Activated CD4-positive, alpha-beta T cell treated with anti-CD3 and anti-CD28 coated beads, Interleukin-2, amount 10 ng/mL, durations not matched to agents 7 days and 5 days (primary cell): ENCODE measurements at regions not wholly inside any gene's neighbourhood (a gene's known extent, or its start where the extent isn't known, plus 50 kb on each side); places are given as distances from the start of the nearest gene placed in this dataset.
"Not testable (repeated sequence)": the region's sequence is repeated elsewhere in the genome, so short reads cannot be mapped to it uniquely, and the experiment has no call there.

Experiments
- CTCF ChIA-PET: fragments of 350-600 bp; sonication (Branson Sonifier 250); formaldehyde crosslinking; loops from one replicate; lab custom pipeline; 2021; ENCODE audit warnings: antibody characterized with exemption; lab: Charles Lee
- POLR2A ChIA-PET: fragments of 350-600 bp; sonication (Branson Sonifier 250); formaldehyde crosslinking; loops from one replicate; lab custom pipeline; 2021; ENCODE audit warnings: antibody characterized with exemption; lab: Charles Lee
- DNase-seq: peaks from one replicate; pipeline ENCODE4 v3.0.0-alpha.2; 2020
- H3K27ac Mint-ChIP-seq: one replicate; pipeline ENCODE4 v1.8.0; 2021; ENCODE audit warnings: mild to moderate bottlenecking, moderate library complexity, mixed read lengths
- H3K27me3 Mint-ChIP-seq: one replicate; pipeline ENCODE4 v1.8.0; 2021; ENCODE audit warnings: mixed read lengths
- H3K36me3 Mint-ChIP-seq: one replicate; pipeline ENCODE4 v1.8.0; 2021; ENCODE audit warnings: low read depth, mixed read lengths
- H3K4me1 Mint-ChIP-seq: one replicate; pipeline ENCODE4 v1.8.0; 2021; ENCODE audit warnings: mixed read lengths
- H3K4me3 Mint-ChIP-seq: one replicate; pipeline ENCODE4 v1.8.0; 2021; ENCODE audit warnings: mild to moderate bottlenecking, moderate library complexity, mixed read lengths
- H3K9me3 Mint-ChIP-seq: one replicate; pipeline ENCODE4 v1.8.0; 2021; ENCODE audit warnings: mixed read lengths

DNA sequence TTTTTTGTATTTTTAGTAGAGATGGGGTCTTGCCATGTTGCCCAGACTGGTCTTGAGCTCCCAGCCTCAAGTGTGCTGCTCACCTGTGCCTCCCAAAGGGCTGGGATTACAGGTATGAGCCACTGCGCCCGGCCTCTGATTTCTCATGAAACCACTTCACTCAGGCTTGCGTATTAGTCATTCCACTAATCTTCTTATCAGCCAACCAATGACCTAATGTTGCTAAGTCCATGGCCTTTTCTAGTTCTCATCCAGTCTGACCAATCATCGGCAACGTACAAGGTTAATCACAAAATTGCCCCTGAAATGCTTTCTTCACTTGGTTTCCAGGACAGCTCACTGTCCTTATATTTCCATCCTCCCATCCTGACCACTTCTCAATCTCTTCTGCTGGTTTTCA, 605.3 kb upstream of the SLC10A2 start:
- Mint-ChIP-seq H3K4me1 (no peaks in the 10 kb centered on the region), H3K27me3 (no peaks in the 10 kb centered on the region), H3K27ac (no peak overlapping the region), H3K36me3 (no peaks in the 10 kb centered on the region), H3K9me3 (no peaks in the 10 kb centered on the region), H3K4me3 (no peak overlapping the region)
- no peak for DNase-seq
- ChIA-PET CTCF (no interaction called here), POLR2A (no interaction called here)

- H3K4me1 Mint-ChIP-seq = no peaks in the 10 kb centered on the region
- POLR2A ChIA-PET = no interaction called here
- no peak overlapping the region for H3K4me3 Mint-ChIP-seq
- no peaks in the 10 kb centered on the region for H3K9me3 Mint-ChIP-seq
- H3K27me3 Mint-ChIP-seq = no peaks in the 10 kb centered on the region
- H3K36me3 Mint-ChIP-seq = no peaks in the 10 kb centered on the region
- CTCF ChIA-PET = no interaction called here
- no peak for DNase-seq
- H3K27ac Mint-ChIP-seq = no peak overlapping the region
These were observed 597.8 kb upstream of the SLC10A2 start for GRCh38 chr13:103663996-103664395.

GRCh38 chr13:103656311-103656710, 590.1 kb upstream of the SLC10A2 start:
- ChIA-PET POLR2A (no interaction called here), CTCF (no interaction called here)
- Mint-ChIP-seq H3K4me3 (no peak overlapping the region), H3K4me1 (no peaks in the 10 kb centered on the region), H3K27me3 (no peaks in the 10 kb centered on the region), H3K9me3 (no peaks in the 10 kb centered on the region), H3K36me3 (no peaks in the 10 kb centered on the region), H3K27ac (no peak overlapping the region)
- no peak for DNase-seq

DNA sequence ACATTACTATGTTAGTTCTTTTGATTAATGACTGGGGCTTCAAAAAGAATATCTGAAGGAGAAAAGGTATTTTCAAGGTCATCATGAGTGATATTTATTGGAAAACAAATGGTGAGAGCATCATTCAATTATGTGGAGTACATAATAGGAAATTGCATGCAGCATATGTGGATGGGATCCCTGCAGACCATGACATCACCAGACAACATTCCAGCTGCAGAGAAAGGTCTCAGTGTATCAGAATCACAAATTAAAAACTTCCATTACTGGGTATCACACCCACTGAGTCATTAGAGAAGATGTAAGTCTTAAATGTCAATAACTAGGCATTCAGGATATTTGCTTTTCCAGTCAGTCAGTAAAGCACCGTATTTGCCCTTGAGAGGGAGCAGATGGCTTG, 574.4 kb upstream of the SLC10A2 start:
- Mint-ChIP-seq H3K4me1 (no peaks in the 10 kb centered on the region), H3K36me3 (no peaks in the 10 kb centered on the region), H3K4me3 (no peak overlapping the region), H3K27ac (no peak overlapping the region), H3K27me3 (no peaks in the 10 kb centered on the region), H3K9me3 (no peaks in the 10 kb centered on the region)
- ChIA-PET CTCF (no interaction called here), POLR2A (no interaction called here)
- no peak for DNase-seq

DNA sequence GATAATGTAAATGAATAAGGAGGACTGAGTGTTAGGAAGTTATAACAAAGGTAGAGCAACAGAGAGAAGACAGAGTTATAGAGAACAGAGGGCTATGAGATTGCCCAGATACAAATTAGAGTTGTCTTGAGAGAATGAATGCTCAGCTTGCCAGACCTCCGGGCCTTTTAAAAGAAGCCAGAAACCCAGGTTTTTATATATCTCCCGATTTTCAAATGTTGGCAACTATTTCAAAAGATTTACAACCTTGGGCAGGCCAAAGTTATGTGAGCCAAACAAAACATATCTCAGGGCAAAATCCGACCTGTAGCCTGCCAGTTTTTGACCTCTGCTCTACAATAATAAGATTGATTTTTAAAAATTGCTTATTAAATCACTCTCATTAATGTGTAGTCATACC, 573.1 kb upstream of the SLC10A2 start:
- Mint-ChIP-seq H3K27ac (no peak overlapping the region), H3K9me3 (no peaks in the 10 kb centered on the region), H3K36me3 (no peaks in the 10 kb centered on the region), H3K27me3 (no peaks in the 10 kb centered on the region), H3K4me1 (no peaks in the 10 kb centered on the region), H3K4me3 (no peak overlapping the region)
- DNase-seq = no peak
- ChIA-PET CTCF (no interaction called here), POLR2A (no interaction called here)

DNA sequence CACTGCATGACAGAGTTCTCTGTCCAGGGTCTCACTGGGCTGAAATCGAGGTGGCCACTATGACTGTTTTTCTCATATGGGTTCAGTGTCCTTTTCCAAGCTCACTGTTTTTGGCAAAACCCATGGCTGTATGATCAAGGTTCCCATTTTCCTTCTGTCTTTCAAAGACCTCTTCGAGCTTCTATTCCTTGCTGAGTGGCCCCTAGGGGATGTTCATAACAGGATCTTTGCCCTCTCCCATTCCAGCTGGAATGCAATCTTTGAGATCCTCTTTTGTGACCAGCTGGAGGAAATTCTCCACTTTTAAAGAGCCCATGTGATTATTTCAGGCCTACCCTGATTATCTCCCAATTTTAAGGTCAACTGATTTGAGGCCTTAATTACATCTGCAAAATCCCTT, 572.5 kb upstream of the SLC10A2 start:
- H3K4me3 Mint-ChIP-seq = no peak overlapping the region
- ChIA-PET POLR2A (no interaction called here), CTCF (interaction anchor here (0.7 kb wide), 1 partner anchor 444 kb away, joined by 3 read pairs; no protein-coding TSS in a partner anchor)
- no peaks in the 10 kb centered on the region for H3K27me3 Mint-ChIP-seq
- H3K4me1 Mint-ChIP-seq = no peaks in the 10 kb centered on the region
- H3K36me3 Mint-ChIP-seq = no peaks in the 10 kb centered on the region
- no peaks in the 10 kb centered on the region for H3K9me3 Mint-ChIP-seq
- H3K27ac Mint-ChIP-seq = no peak overlapping the region
- no peak for DNase-seq

DNA sequence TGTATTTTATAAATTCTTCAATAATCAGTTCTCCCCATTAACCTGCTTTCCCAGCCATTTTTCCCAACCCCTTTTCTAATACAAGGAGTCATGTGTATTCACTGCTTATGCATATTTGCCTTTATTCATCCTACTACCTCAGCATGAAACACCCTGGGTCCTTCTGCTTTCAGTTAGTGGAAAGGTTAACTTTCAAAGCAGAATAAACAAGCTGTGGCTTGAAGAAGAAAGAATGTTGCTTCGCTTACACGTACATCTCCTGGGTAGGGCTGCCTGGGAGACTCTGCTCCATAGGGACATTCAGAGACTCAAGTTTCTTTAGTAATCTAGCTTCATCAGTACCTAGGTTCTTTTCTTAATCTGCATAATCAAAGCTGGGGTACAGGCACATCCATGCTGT, 567.8 kb upstream of the SLC10A2 start:
- no peaks in the 10 kb centered on the region for H3K4me1 Mint-ChIP-seq
- CTCF ChIA-PET = no interaction called here
- DNase-seq = no peak
- H3K36me3 Mint-ChIP-seq = no peaks in the 10 kb centered on the region
- no peaks in the 10 kb centered on the region for H3K27me3 Mint-ChIP-seq
- H3K4me3 Mint-ChIP-seq = no peak overlapping the region
- H3K27ac Mint-ChIP-seq = no peak overlapping the region
- POLR2A ChIA-PET = no interaction called here
- H3K9me3 Mint-ChIP-seq = no peaks in the 10 kb centered on the region

DNA sequence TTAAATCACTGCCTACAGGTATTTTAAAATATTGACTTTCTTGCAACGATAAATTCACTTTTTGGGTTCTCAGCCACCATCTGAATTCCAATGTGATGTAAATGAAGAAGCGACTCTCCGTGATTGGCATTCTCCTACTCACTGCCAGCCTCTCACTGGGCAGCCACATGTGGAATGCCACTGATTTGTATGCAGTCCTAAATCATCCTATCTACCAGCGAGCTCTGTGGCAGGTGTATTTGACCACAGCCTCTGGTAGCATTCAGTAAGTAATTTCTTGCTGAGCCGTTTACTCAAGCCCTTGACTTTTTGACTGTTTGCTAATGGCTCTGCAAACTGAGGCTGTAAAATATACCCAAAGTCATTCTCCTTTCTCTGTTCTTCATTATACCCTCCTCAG, 559.0 kb upstream of the SLC10A2 start:
- H3K9me3 Mint-ChIP-seq = no peaks in the 10 kb centered on the region
- CTCF ChIA-PET = no interaction called here
- H3K27me3 Mint-ChIP-seq = no peaks in the 10 kb centered on the region
- H3K4me1 Mint-ChIP-seq = no peaks in the 10 kb centered on the region
- DNase-seq = no peak
- H3K4me3 Mint-ChIP-seq = no peak overlapping the region
- H3K36me3 Mint-ChIP-seq = no peaks in the 10 kb centered on the region
- POLR2A ChIA-PET = no interaction called here
- no peak overlapping the region for H3K27ac Mint-ChIP-seq

GRCh38 chr13:103618151-103618550, 551.9 kb upstream of the SLC10A2 start:
- no peaks in the 10 kb centered on the region for H3K27me3 Mint-ChIP-seq

DNA sequence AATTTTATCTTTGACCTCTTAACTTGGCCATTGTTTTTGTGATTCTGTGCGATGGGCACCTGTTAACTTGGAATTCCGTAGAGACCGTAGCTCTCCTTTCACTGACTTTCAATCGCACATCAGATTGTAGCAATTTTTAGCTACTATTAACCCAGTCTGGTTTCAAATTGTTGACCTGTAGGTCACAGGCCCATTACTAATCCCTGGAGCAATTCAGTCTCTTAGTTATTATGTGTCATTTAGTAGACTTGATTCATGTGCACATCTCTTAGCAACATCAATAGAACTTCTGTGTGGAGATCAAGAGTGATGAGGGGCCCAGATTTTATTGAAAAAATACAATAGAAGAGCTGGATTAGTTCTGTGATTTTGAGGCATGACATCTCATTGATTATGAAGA, 549.6 kb upstream of the SLC10A2 start:
- Mint-ChIP-seq H3K4me1 (no peaks in the 10 kb centered on the region), H3K4me3 (no peak overlapping the region), H3K27ac (no peak overlapping the region), H3K27me3 (no peaks in the 10 kb centered on the region), H3K9me3 (no peaks in the 10 kb centered on the region), H3K36me3 (no peaks in the 10 kb centered on the region)
- POLR2A ChIA-PET = no interaction called here
- CTCF ChIA-PET = no interaction called here
- no peak for DNase-seq

More at GRCh38 chr13:103618151-103618550, 551.9 kb upstream of the SLC10A2 start:
- Mint-ChIP-seq H3K27ac (no peak overlapping the region), H3K36me3 (no peaks in the 10 kb centered on the region), H3K4me3 (no peak overlapping the region), H3K9me3 (no peaks in the 10 kb centered on the region), H3K4me1 (no peaks in the 10 kb centered on the region)
- ChIA-PET CTCF (no interaction called here), POLR2A (no interaction called here)
- no peak for DNase-seq

GRCh38 chr13:103614761-103615160, 548.5 kb upstream of the SLC10A2 start:
- Mint-ChIP-seq H3K4me1 (no peaks in the 10 kb centered on the region), H3K36me3 (no peaks in the 10 kb centered on the region), H3K27ac (no peak overlapping the region), H3K27me3 (no peaks in the 10 kb centered on the region), H3K9me3 (no peaks in the 10 kb centered on the region), H3K4me3 (no peak overlapping the region)
- CTCF ChIA-PET = no interaction called here
- no peak for DNase-seq
- POLR2A ChIA-PET = no interaction called here

DNA sequence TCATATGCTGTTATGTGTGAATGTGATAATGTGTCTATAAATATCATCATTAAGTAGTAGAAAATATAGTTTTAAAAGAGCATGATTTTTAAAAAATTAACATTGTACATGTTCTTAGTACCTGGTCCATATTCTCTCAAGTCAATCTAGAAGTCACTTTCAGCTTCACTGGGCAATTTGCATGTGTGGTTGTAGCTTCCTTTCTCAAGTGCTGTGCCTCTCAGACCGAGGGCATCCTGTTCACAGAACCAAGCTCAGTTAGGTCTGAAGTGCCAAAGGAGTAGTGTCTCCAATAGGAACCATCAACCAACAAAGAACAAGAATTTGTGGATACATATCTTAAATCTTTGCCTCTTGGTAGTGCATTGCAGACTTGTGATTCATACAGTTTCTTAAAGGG, 541.8 kb upstream of the SLC10A2 start:
- ChIA-PET CTCF (no interaction called here), POLR2A (no interaction called here)
- Mint-ChIP-seq H3K36me3 (no peaks in the 10 kb centered on the region), H3K9me3 (no peaks in the 10 kb centered on the region), H3K27ac (no peak overlapping the region), H3K27me3 (no peaks in the 10 kb centered on the region), H3K4me3 (no peak overlapping the region), H3K4me1 (no peaks in the 10 kb centered on the region)
- no peak for DNase-seq

DNA sequence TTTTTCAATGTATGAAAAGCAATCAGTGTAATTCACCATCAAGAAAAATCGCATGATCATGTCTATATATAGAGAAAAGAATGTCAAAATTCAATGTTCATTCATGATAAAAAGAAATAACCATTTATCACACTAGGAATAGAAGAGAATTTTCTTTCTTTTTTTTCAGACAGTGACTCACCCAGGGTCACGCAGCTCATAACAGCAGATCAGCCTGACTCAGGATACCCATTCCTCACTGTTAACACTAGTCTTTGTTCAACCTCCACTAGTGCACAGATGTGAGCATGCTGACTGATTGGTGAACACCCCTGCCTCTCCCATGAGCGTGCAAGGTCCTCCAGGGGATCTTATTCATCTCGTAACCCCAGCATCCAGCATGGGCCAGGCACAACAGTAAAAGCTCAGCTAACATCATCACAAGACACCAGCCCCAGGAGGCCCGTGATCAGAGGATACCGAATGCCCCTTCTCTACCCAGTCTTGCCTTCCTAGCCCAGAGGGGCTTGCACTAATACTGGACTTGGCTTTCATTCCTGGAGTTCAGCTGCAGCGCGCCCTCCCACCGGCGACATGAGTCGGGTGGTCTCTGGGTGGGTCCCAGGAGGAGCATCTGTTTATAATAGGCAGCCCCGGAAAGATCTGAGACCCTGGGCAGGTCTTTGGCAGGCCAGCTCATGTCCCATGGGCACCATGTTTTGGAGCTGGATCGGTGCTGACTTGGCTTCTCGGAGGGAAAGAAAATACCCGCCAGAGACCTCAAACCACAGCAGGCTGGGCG, 539.5 kb upstream of the SLC10A2 start:
- Mint-ChIP-seq H3K9me3 (no peaks in the 10 kb centered on the region), H3K27ac (no peak overlapping the region), H3K4me1 (no peaks in the 10 kb centered on the region), H3K36me3 (no peaks in the 10 kb centered on the region), H3K27me3 (no peaks in the 10 kb centered on the region), H3K4me3 (no peak overlapping the region)
- no peak for DNase-seq
- POLR2A ChIA-PET = no interaction called here
- CTCF ChIA-PET = no interaction called here

DNA sequence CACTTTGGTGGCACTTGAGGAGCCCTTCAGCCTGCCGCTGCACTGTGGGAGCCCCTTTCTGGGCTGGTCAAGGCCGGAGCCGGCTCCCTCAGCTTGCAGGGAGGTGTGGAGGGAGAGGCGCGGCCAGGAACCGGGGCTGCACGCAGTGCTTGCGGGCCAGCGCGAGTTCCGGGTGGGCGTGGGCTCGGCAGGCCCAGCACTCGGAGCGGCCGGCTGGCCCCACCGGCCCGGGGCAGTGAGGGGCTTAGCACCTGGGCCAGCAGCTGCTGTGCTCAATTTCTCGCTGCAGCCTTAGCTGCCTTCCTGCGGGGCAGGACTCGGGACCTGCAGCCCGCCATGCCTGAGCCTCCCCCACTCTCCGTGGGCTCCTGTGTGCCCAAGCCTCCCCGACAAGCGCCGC, 533.7 kb upstream of the SLC10A2 start:
- H3K27me3 Mint-ChIP-seq, H3K4me3 Mint-ChIP-seq, H3K36me3 Mint-ChIP-seq, CTCF ChIA-PET, DNase-seq, POLR2A ChIA-PET, H3K4me1 Mint-ChIP-seq, H3K27ac Mint-ChIP-seq, H3K9me3 Mint-ChIP-seq: not testable (repeated sequence)
